ENCODE measurements at regions not wholly inside any gene's neighbourhood (a gene's known extent, or its start where the extent isn't known, plus 50 kb on each side); places are given as distances from the start of the nearest gene placed in this dataset.

GRCh38 chr13:107202371-107203023 is 634.6 kb upstream of the ARGLU1 start:
- DNase-seq (peak; percentile 41), ATAC-seq (peak; percentile 72)
- Histone ChIP-seq H3F3A (ENCODE audit: low read length, unreplicated experiment) (no peaks in the 10 kb centered on the region), H3K79me2 (ENCODE audit: low read length) (no peaks in the 10 kb centered on the region), H4K20me1 (ENCODE audit: low read length) (no peaks in the 10 kb centered on the region), H2AFZ (ENCODE audit: low read length) (no peak overlapping the region), H3K36me3 (ENCODE audit: low read depth, low read length) (no peaks in the 10 kb centered on the region), H3K9me2 (replicated peaks; ENCODE audit: low read length) (no peaks in the 10 kb centered on the region), H3K9me3 (ENCODE audit: low read length) (no peaks in the 10 kb centered on the region), H3K9ac (ENCODE audit: low read length) (no peak overlapping the region), H3K4me1 (ENCODE audit: insufficient read depth, low read length) (0 out of 2 replicates have a peak, but pooled peaks cover 5% of the 10 kb centered on the region), H3K4me3 (ENCODE audit: low read length) (no peak overlapping the region), H3K4me2 (ENCODE audit: low read length) (peak overlapping the region; percentile 26; the same call in 1 of the 2 replicates), H3K27me3 (ENCODE audit: low read length) (no peaks in the 10 kb centered on the region), H3K27ac (ENCODE audit: low read length) (peak overlapping the region; percentile 45)
- ChIA-PET POLR2A (ENCODE audit: unreplicated experiment) (interaction anchor here (0.6 kb wide), 2 partner anchors 36 to 947 kb away, joined by 4 to 9 read pairs; no protein-coding TSS in a partner anchor), CTCF (interaction anchor here (0.5 to 0.6 kb wide), 2 partner anchors 45 to 172 kb away, joined by 3 to 5 read pairs; no protein-coding TSS in a partner anchor)
- TF ChIP-seq EZH2 (IDR thresholded peaks at IDR 0.05; ENCODE audit: low read length, unreplicated experiment) (no peak), EZH2phosphoT487 (IDR thresholded peaks at IDR 0.05; ENCODE audit: borderline replicate concordance, low read length) (no peak), CTCF (conservative IDR thresholded peaks at IDR 0.05; ENCODE audit: low read depth, low read length) (no peak)
- intact Hi-C loops (cut with micrococcal nuclease) = loop anchor here (10.0 kb wide), 1 partner anchor 892 kb away; no protein-coding TSS in a partner anchor
- no TSS peak for BruUV-seq (replicated peaks)

- DNase-seq (peak; percentile 11), ATAC-seq (peak; percentile 21)
- Histone ChIP-seq H3K79me2 (ENCODE audit: low read length) (no peaks in the 10 kb centered on the region), H3K36me3 (ENCODE audit: low read depth, low read length) (no peaks in the 10 kb centered on the region), H3K4me2 (ENCODE audit: low read length) (no peak overlapping the region), H4K20me1 (ENCODE audit: low read length) (no peaks in the 10 kb centered on the region), H3K4me1 (ENCODE audit: insufficient read depth, low read length) (0 out of 2 replicates have a peak, but pooled peaks cover 5% of the 10 kb centered on the region), H3K9me2 (replicated peaks; ENCODE audit: low read length) (no peaks in the 10 kb centered on the region), H3F3A (ENCODE audit: low read length, unreplicated experiment) (no peaks in the 10 kb centered on the region), H2AFZ (ENCODE audit: low read length) (no peak overlapping the region), H3K4me3 (ENCODE audit: low read length) (no peak overlapping the region), H3K27me3 (ENCODE audit: low read length) (no peaks in the 10 kb centered on the region), H3K9me3 (ENCODE audit: low read length) (no peaks in the 10 kb centered on the region), H3K9ac (ENCODE audit: low read length) (no peak overlapping the region), H3K27ac (ENCODE audit: low read length) (no peak overlapping the region)
- TF ChIP-seq EZH2 (IDR thresholded peaks at IDR 0.05; ENCODE audit: low read length, unreplicated experiment) (no peak), CTCF (conservative IDR thresholded peaks at IDR 0.05; ENCODE audit: low read depth, low read length) (no peak)
- ChIA-PET CTCF (no interaction called here), POLR2A (ENCODE audit: unreplicated experiment) (no interaction called here)
- intact Hi-C loops (cut with micrococcal nuclease) = loop anchor here (10.0 kb wide), 1 partner anchor 894 kb away; no protein-coding TSS in a partner anchor
- no TSS peak for BruUV-seq (replicated peaks)
Measured at GRCh38 chr13:107200491-107200890, 632.6 kb upstream of the ARGLU1 start.

GRCh38 chr13:107192289-107192688 is 624.4 kb upstream of the ARGLU1 start:
- Histone ChIP-seq H3F3A (ENCODE audit: low read length, unreplicated experiment) (no peaks in the 10 kb centered on the region), H3K9me3 (ENCODE audit: low read length) (no peaks in the 10 kb centered on the region), H3K4me1 (ENCODE audit: insufficient read depth, low read length) (no peaks in the 10 kb centered on the region), H3K9ac (ENCODE audit: low read length) (no peak overlapping the region), H3K4me2 (ENCODE audit: low read length) (no peak overlapping the region), H3K36me3 (ENCODE audit: low read depth, low read length) (no peaks in the 10 kb centered on the region), H3K4me3 (ENCODE audit: low read length) (no peak overlapping the region), H2AFZ (ENCODE audit: low read length) (no peak overlapping the region), H3K27ac (ENCODE audit: low read length) (no peak overlapping the region), H3K27me3 (ENCODE audit: low read length) (no peaks in the 10 kb centered on the region), H3K9me2 (replicated peaks; ENCODE audit: low read length) (no peaks in the 10 kb centered on the region), H3K79me2 (ENCODE audit: low read length) (no peaks in the 10 kb centered on the region), H4K20me1 (ENCODE audit: low read length) (no peaks in the 10 kb centered on the region)
- intact Hi-C loops (cut with micrococcal nuclease) = no loop called here
- ChIA-PET POLR2A (ENCODE audit: unreplicated experiment) (no interaction called here), CTCF (no interaction called here)
- ATAC-seq = peak; percentile 65
- TF ChIP-seq EZH2phosphoT487 (IDR thresholded peaks at IDR 0.05; ENCODE audit: borderline replicate concordance, low read length) = no peak
- no peak for TF ChIP-seq EZH2 (IDR thresholded peaks at IDR 0.05; ENCODE audit: low read length, unreplicated experiment)
- TF ChIP-seq CTCF (conservative IDR thresholded peaks at IDR 0.05; ENCODE audit: low read depth, low read length) = no peak
- BruUV-seq (replicated peaks) = no TSS peak
- DNase-seq = no peak

Data from PC-3 (cell line).